Esophagus (tissue), 2 donors: ENCODE measurements at regions not wholly inside any gene's neighbourhood (a gene's known extent, or its start where the extent isn't known, plus 50 kb on each side); places are given as distances from the start of the nearest gene placed in this dataset.

Source experiments
- H3K27ac ChIP-seq, 2 donors: one replicate each; pipeline ENCODE4 v1.5.1; 2013; ENCODE audit warnings: low read depth in 2 of 2, mild to moderate bottlenecking in 2 of 2, inconsistent platforms in 1 of 2, low read length in 1 of 2, moderate library complexity in 1 of 2
- H3K27me3 ChIP-seq, 2 donors: one replicate each; pipeline ENCODE4 v1.6.1; 2013; ENCODE audit warnings: low read length in 2 of 2, control low read depth in 1 of 2, mild to moderate bottlenecking in 1 of 2; ENCODE audit not compliant: insufficient read depth in 2 of 2, control insufficient read depth in 1 of 2
- H3K36me3 ChIP-seq, 2 donors: one replicate each; pipeline ENCODE4 v1.6.1; 2013; ENCODE audit warnings: low read length in 1 of 2; ENCODE audit not compliant: control insufficient read depth in 2 of 2, insufficient read depth in 2 of 2
- H3K4me1 ChIP-seq, 2 donors: one replicate each; pipeline ENCODE4 v1.6.1; 2013; ENCODE audit warnings: low read length in 1 of 2; ENCODE audit not compliant: control insufficient read depth in 2 of 2, insufficient read depth in 2 of 2
- H3K4me3 ChIP-seq, 2 donors: one replicate each; pipeline ENCODE4 v1.5.1; 2013; ENCODE audit warnings: low read length in 2 of 2, mild to moderate bottlenecking in 2 of 2, low read depth in 1 of 2, moderate library complexity in 1 of 2
- H3K9me3 ChIP-seq, 2 donors: one replicate each; pipeline ENCODE4 v1.6.1; 2013; ENCODE audit warnings: mild to moderate bottlenecking in 2 of 2, low read depth in 1 of 2, low read length in 1 of 2, moderate library complexity in 1 of 2; ENCODE audit not compliant: control insufficient read depth in 2 of 2, insufficient read depth in 1 of 2
- WGBS, 2 donors: extraction: QIAGEN DNeasy Blood & Tissue Kit; methylation state at CpG; one replicate each; pipeline ENCODE4 v1.1.7; 2013; 5-methylcytosine and 5-hydroxymethylcytosine counted together
- donor health status: healthy with polysubstance abuse.
- donor health status: Bipolar disorder and iron deficiency.

- H3K4me1 ChIP-seq, result no peaks in the 10 kb centered on the region
- no peak overlapping the region for H3K27ac ChIP-seq
- 74 to 79% methylated on average over 3 of the region's 3 CpGs for WGBS, 2 donors
- H3K27me3 ChIP-seq, result no peaks in the 10 kb centered on the region
- H3K36me3 ChIP-seq, result no peaks in the 10 kb centered on the region
- no peak overlapping the region for H3K4me3 ChIP-seq
- H3K9me3 ChIP-seq, result no peaks in the 10 kb centered on the region
These were observed 303.0 kb downstream of the PAX1 start for GRCh38 chr20:22008456-22008855.

GRCh38 chr20:22006306-22006705 lies 300.8 kb downstream of the PAX1 start:
- Histone ChIP-seq H3K27me3 (no peaks in the 10 kb centered on the region), H3K4me3 (no peak overlapping the region), H3K9me3 (no peaks in the 10 kb centered on the region), H3K4me1 (no peaks in the 10 kb centered on the region), H3K36me3 (no peaks in the 10 kb centered on the region), H3K27ac (no peak overlapping the region)

GRCh38 chr20:22005535-22005934 lies 300.1 kb downstream of the PAX1 start:
- H3K4me1 ChIP-seq, result no peaks in the 10 kb centered on the region
- no peak overlapping the region for H3K4me3 ChIP-seq
- H3K27me3 ChIP-seq, result no peaks in the 10 kb centered on the region
- WGBS, 2 donors, result 58 to 59% methylated on average over 2 of the region's 2 CpGs
- H3K36me3 ChIP-seq, result no peaks in the 10 kb centered on the region
- H3K27ac ChIP-seq, result no peak overlapping the region
- H3K9me3 ChIP-seq, result no peaks in the 10 kb centered on the region

- WGBS, 2 donors, result 50 to 66% methylated on average over 2 of the region's 2 CpGs
- no peak overlapping the region for H3K27ac ChIP-seq
- no peaks in the 10 kb centered on the region for H3K36me3 ChIP-seq
- no peaks in the 10 kb centered on the region for H3K9me3 ChIP-seq
- H3K4me1 ChIP-seq, result no peaks in the 10 kb centered on the region
- H3K27me3 ChIP-seq, result no peaks in the 10 kb centered on the region
- H3K4me3 ChIP-seq, result no peak overlapping the region
These were observed 299.5 kb downstream of the PAX1 start for GRCh38 chr20:22004946-22005345.

- H3K36me3 ChIP-seq, result no peaks in the 10 kb centered on the region
- no peak overlapping the region for H3K4me3 ChIP-seq
- no peaks in the 10 kb centered on the region for H3K4me1 ChIP-seq
- no peaks in the 10 kb centered on the region for H3K9me3 ChIP-seq
- no peak overlapping the region for H3K27ac ChIP-seq
- no peaks in the 10 kb centered on the region for H3K27me3 ChIP-seq
These were observed 298.2 kb downstream of the PAX1 start for GRCh38 chr20:22003680-22004079.

- WGBS, 2 donors, result 42% methylated on average over 1 of the region's 1 CpG
- no peaks in the 10 kb centered on the region for H3K4me1 ChIP-seq
- no peaks in the 10 kb centered on the region for H3K9me3 ChIP-seq
- H3K27ac ChIP-seq, result no peak overlapping the region
- no peaks in the 10 kb centered on the region for H3K36me3 ChIP-seq
- H3K27me3 ChIP-seq, result no peaks in the 10 kb centered on the region
- no peak overlapping the region for H3K4me3 ChIP-seq
These were observed 296.4 kb downstream of the PAX1 start for GRCh38 chr20:22001886-22002285.

- WGBS, 2 donors, result 66 to 79% methylated on average over 2 of the region's 2 CpGs
- Histone ChIP-seq H3K4me1 (no peaks in the 10 kb centered on the region), H3K27me3 (no peaks in the 10 kb centered on the region), H3K9me3 (no peaks in the 10 kb centered on the region), H3K27ac (no peak overlapping the region), H3K4me3 (no peak overlapping the region), H3K36me3 (no peaks in the 10 kb centered on the region)
These were observed 290.0 kb downstream of the PAX1 start for GRCh38 chr20:21995461-21995860.

- H3K4me3 ChIP-seq, result no peak overlapping the region
- no peaks in the 10 kb centered on the region for H3K27me3 ChIP-seq
- no peak overlapping the region for H3K27ac ChIP-seq
- no peaks in the 10 kb centered on the region for H3K4me1 ChIP-seq
- H3K9me3 ChIP-seq, result no peaks in the 10 kb centered on the region
- H3K36me3 ChIP-seq, result no peaks in the 10 kb centered on the region
- WGBS, 2 donors, result 62 to 67% methylated on average over 2 of the region's 2 CpGs
These were observed 288.7 kb downstream of the PAX1 start for GRCh38 chr20:21994203-21994602.

GRCh38 chr20:21982559-21982958 lies 277.1 kb downstream of the PAX1 start:
- Histone ChIP-seq H3K4me1 (no peaks in the 10 kb centered on the region), H3K36me3 (no peaks in the 10 kb centered on the region), H3K4me3 (no peak overlapping the region), H3K9me3 (no peaks in the 10 kb centered on the region), H3K27me3 (no peaks in the 10 kb centered on the region), H3K27ac (no peak overlapping the region)
- 64% methylated on average over 3 of the region's 3 CpGs for WGBS, 2 donors

- H3K4me3 ChIP-seq, result no peak overlapping the region
- H3K27me3 ChIP-seq, result no peaks in the 10 kb centered on the region
- no peaks in the 10 kb centered on the region for H3K9me3 ChIP-seq
- H3K4me1 ChIP-seq, result no peaks in the 10 kb centered on the region
- WGBS, 2 donors, result 49 to 58% methylated on average over 6 of the region's 6 CpGs
- H3K36me3 ChIP-seq, result no peaks in the 10 kb centered on the region
- no peak overlapping the region for H3K27ac ChIP-seq
These were observed 276.3 kb downstream of the PAX1 start for GRCh38 chr20:21981597-21982344.
